H9 (cell line): ENCODE measurements at regions not wholly inside any gene's neighbourhood (a gene's known extent, or its start where the extent isn't known, plus 50 kb on each side); places are given as distances from the start of the nearest gene placed in this dataset.
"Not testable (repeated sequence)": the region's sequence is repeated elsewhere in the genome, so short reads cannot be mapped to it uniquely, and the experiment has no call there.

Source experiments
- DNase-seq: peaks from one replicate; pipeline ENCODE4 v3.0.0-alpha.2; 2017
- H2AFZ ChIP-seq: one replicate; pipeline ENCODE4 v1.6.1; 2013; ENCODE audit warnings: mild to moderate bottlenecking, low read length, control low read depth, moderate library complexity
- H2AK5ac ChIP-seq: 2 replicates; pipeline ENCODE4 v1.6.1; 2013; ENCODE audit warnings: low read length, control low read depth, mixed read lengths; ENCODE audit not compliant: insufficient read length
- H2BK120ac ChIP-seq: one replicate; pipeline ENCODE4 v1.6.1; 2013; ENCODE audit warnings: low read depth, mild to moderate bottlenecking, low read length, control low read depth, inconsistent platforms; ENCODE audit not compliant: poor library complexity, severe bottlenecking
- H2BK12ac ChIP-seq: 2 replicates; pipeline ENCODE4 v1.6.1; 2013; ENCODE audit warnings: low read length, control low read depth, mixed read lengths, low read depth; ENCODE audit not compliant: insufficient read length
- H2BK15ac ChIP-seq: 2 replicates; pipeline ENCODE4 v1.6.1; 2013; ENCODE audit warnings: low read depth, low read length, control low read depth
- H2BK20ac ChIP-seq: one replicate; pipeline ENCODE4 v1.6.1; 2013; ENCODE audit warnings: low read depth, mild to moderate bottlenecking, low read length, control low read depth, inconsistent platforms; ENCODE audit not compliant: poor library complexity, severe bottlenecking
- H2BK5ac ChIP-seq: 2 replicates; pipeline ENCODE4 v1.6.1; 2013; ENCODE audit warnings: low read length, control low read depth, mixed read lengths; ENCODE audit not compliant: insufficient read length
- H3K14ac ChIP-seq: 2 replicates; pipeline ENCODE4 v1.6.1; 2013; ENCODE audit warnings: low read length, control low read depth; ENCODE audit not compliant: insufficient read depth
- H3K18ac ChIP-seq: 2 replicates; pipeline ENCODE4 v1.6.1; 2013; ENCODE audit warnings: low read depth, mild to moderate bottlenecking, mixed read lengths, low read length, control low read depth; ENCODE audit not compliant: insufficient read length
- H3K23ac ChIP-seq: 2 replicates; pipeline ENCODE4 v1.6.1; 2013; ENCODE audit warnings: low read length, control low read depth, mixed read lengths, low read depth; ENCODE audit not compliant: insufficient read length
- H3K23me2 ChIP-seq: 2 replicates; pipeline ENCODE4 v1.6.1; 2013; ENCODE audit warnings: low read depth, mild to moderate bottlenecking, mixed read lengths, low read length, control low read depth; ENCODE audit not compliant: insufficient read length, poor library complexity, severe bottlenecking
- H3K27ac ChIP-seq: 2 replicates; pipeline ENCODE4 v1.5.1; 2013; ENCODE audit warnings: low read length, control low read depth, mixed read lengths, low read depth; ENCODE audit not compliant: insufficient read length
- H3K27me3 ChIP-seq: 2 replicates; pipeline ENCODE4 v1.6.1; 2013; ENCODE audit warnings: low read length, control low read depth, inconsistent platforms; ENCODE audit not compliant: insufficient read depth
- H3K4ac ChIP-seq: 2 replicates; pipeline ENCODE4 v1.6.1; 2013; ENCODE audit warnings: low read depth, mild to moderate bottlenecking, control low read depth, inconsistent platforms, low read length, moderate library complexity
- H3K4me1 ChIP-seq: 2 replicates; pipeline ENCODE4 v1.6.1; 2013; ENCODE audit warnings: low read length, control low read depth, inconsistent platforms; ENCODE audit not compliant: insufficient read depth
- H3K4me2 ChIP-seq: 2 replicates; pipeline ENCODE4 v1.6.1; 2013; ENCODE audit warnings: low read length, control low read depth, mixed read lengths; ENCODE audit not compliant: insufficient read length, insufficient read depth
- H3K56ac ChIP-seq: 2 replicates; pipeline ENCODE4 v1.6.1; 2013; ENCODE audit warnings: low read depth, mild to moderate bottlenecking, mixed read lengths, low read length, control low read depth; ENCODE audit not compliant: insufficient read length
- H3K79me1 ChIP-seq: 2 replicates; pipeline ENCODE4 v1.6.1; 2013; ENCODE audit warnings: low read depth, mild to moderate bottlenecking, moderate library complexity, low read length, control low read depth, inconsistent platforms; ENCODE audit not compliant: insufficient read depth, poor library complexity, severe bottlenecking
- H3K79me2 ChIP-seq: 2 replicates; pipeline ENCODE4 v1.6.1; 2013; ENCODE audit warnings: low read length, control low read depth, inconsistent platforms; ENCODE audit not compliant: insufficient read depth
- H3K9ac ChIP-seq: 2 replicates; pipeline ENCODE4 v1.6.1; 2013; ENCODE audit warnings: low read length, control low read depth, mixed read lengths; ENCODE audit not compliant: insufficient read length; ENCODE audit errors: extremely low read depth
- H3K9me3 ChIP-seq: one replicate; pipeline ENCODE4 v1.6.1; 2013; ENCODE audit warnings: low read depth, low read length, inconsistent platforms; ENCODE audit not compliant: control insufficient read depth
- H3T11ph ChIP-seq: one replicate; pipeline ENCODE4 v1.6.1; 2013; ENCODE audit warnings: mild to moderate bottlenecking, low read length, control low read depth, inconsistent platforms
- H4K20me1 ChIP-seq: one replicate; pipeline ENCODE4 v1.6.1; 2013; ENCODE audit not compliant: control insufficient read depth, insufficient read length, insufficient read depth
- H4K5ac ChIP-seq: 2 replicates; pipeline ENCODE4 v1.6.1; 2013; ENCODE audit warnings: low read depth, mild to moderate bottlenecking, mixed read lengths, low read length, control low read depth; ENCODE audit not compliant: insufficient read length
- H4K8ac ChIP-seq: replicated peaks from 2 replicates; pipeline ENCODE4 v1.6.1; 2013; ENCODE audit warnings: low read length, control low read depth, mixed read lengths, low read depth; ENCODE audit not compliant: insufficient read length
- H4K91ac ChIP-seq: 2 replicates; pipeline ENCODE4 v1.6.1; 2013; ENCODE audit warnings: low read depth, mild to moderate bottlenecking, moderate library complexity, mixed read lengths, low read length, control low read depth; ENCODE audit not compliant: insufficient read length
- H3K27ac Mint-ChIP-seq, 3 experiments: 2 replicates in 2 of 3; 3 replicates in 1 of 3; pipeline ENCODE4 v1.8.0; 2020 to 2021; ENCODE audit warnings: mixed read lengths in 3 of 3, mild to moderate bottlenecking in 1 of 3, moderate library complexity in 1 of 3
- H3K27me3 Mint-ChIP-seq: 2 replicates; pipeline ENCODE4 v1.8.0; 2021; ENCODE audit warnings: low read depth, mild to moderate bottlenecking, moderate library complexity, mixed read lengths
- H3K36me3 Mint-ChIP-seq, 3 experiments: 2 replicates in 2 of 3; 3 replicates in 1 of 3; pipeline ENCODE4 v1.8.0; 2020 to 2021; ENCODE audit warnings: low read depth in 3 of 3, mixed read lengths in 3 of 3; ENCODE audit not compliant: insufficient read depth in 1 of 3
- H3K4me1 Mint-ChIP-seq, 2 experiments: 2 replicates each; pipeline ENCODE4 v1.8.0; 2020; ENCODE audit warnings: mixed read lengths in 2 of 2
- H3K4me3 Mint-ChIP-seq, 2 experiments: 2 replicates in 1 of 2; 3 replicates in 1 of 2; pipeline ENCODE4 v1.8.0; 2020 to 2021; ENCODE audit warnings: mild to moderate bottlenecking in 2 of 2, mixed read lengths in 2 of 2, moderate library complexity in 1 of 2
- H3K9me3 Mint-ChIP-seq, 2 experiments: 2 replicates in 1 of 2; 3 replicates in 1 of 2; pipeline ENCODE4 v1.8.0; 2020; ENCODE audit warnings: mild to moderate bottlenecking in 2 of 2, mixed read lengths in 2 of 2, moderate library complexity in 1 of 2
- WGBS: extraction: QIAGEN DNeasy Blood & Tissue Kit; methylation state at CpG from one replicate; pipeline ENCODE4 v1.1.7; 2013; ENCODE audit warnings: missing lambda C conversion rate, low lambda C conversion rate, mixed read lengths; ENCODE audit not compliant: insufficient read length; ENCODE audit errors: extremely low coverage; 5-methylcytosine and 5-hydroxymethylcytosine counted together
- TF ChIP-seq, protein P1 (sequence below): fragments of 200-600 bp; sonication (generic); conservative IDR thresholded peaks from 3 replicates; pipeline ENCODE4 v1.8.0; 2021; ENCODE audit warnings: antibody characterized with exemption, mild to moderate bottlenecking

DNA sequence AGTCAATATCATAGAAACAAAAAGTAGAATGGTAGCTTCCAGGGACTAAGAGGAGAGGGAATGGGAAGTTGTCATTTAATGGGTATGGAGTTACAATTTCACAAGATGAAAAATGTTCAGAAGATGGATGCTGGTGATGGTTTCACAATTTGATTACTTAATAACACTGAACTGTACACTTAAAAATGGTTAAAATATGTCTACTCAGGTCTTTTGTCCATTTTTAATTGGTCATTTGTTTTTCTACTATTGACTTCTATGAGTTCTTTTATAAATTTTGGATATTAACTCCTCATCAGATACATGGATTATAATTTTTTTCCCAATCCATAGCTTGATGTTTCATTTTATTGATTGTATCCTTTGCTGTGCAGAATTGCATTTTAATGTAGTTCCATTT is 275.5 kb downstream of the AKAIN1 start:
- H3K27ac Mint-ChIP-seq: no peak overlapping the region
- Histone ChIP-seq H3K56ac (no peak overlapping the region), H2BK12ac (no peak overlapping the region), H3K23me2 (no peaks in the 10 kb centered on the region), H3K4me2 (no peak overlapping the region), H2BK20ac (no peak overlapping the region), H3K4me1 (no peaks in the 10 kb centered on the region), H2AFZ (no peak overlapping the region), H3K14ac (no peak overlapping the region), H3T11ph (no peak overlapping the region), H4K5ac (no peak overlapping the region), H3K27ac (no peak overlapping the region), H4K91ac (no peak overlapping the region), H3K23ac (no peak overlapping the region), H3K9me3 (no peaks in the 10 kb centered on the region), H2AK5ac (no peak overlapping the region), H3K27me3 (no peaks in the 10 kb centered on the region), H2BK15ac (no peak overlapping the region), H3K9ac (no peak overlapping the region), H2BK5ac (no peak overlapping the region), H3K18ac (no peak overlapping the region), H3K79me1 (no peaks in the 10 kb centered on the region), H4K20me1 (no peaks in the 10 kb centered on the region), H4K8ac (no peak overlapping the region), H2BK120ac (no peak overlapping the region), H3K4ac (no peak overlapping the region), H3K79me2 (no peaks in the 10 kb centered on the region)
- H3K36me3 Mint-ChIP-seq: peaks cover 6 to 18% (median 8%) of the 10 kb centered on the region in 3 experiments; a peak in 6 of 7 replicates
- TF ChIP-seq, protein P1, sequence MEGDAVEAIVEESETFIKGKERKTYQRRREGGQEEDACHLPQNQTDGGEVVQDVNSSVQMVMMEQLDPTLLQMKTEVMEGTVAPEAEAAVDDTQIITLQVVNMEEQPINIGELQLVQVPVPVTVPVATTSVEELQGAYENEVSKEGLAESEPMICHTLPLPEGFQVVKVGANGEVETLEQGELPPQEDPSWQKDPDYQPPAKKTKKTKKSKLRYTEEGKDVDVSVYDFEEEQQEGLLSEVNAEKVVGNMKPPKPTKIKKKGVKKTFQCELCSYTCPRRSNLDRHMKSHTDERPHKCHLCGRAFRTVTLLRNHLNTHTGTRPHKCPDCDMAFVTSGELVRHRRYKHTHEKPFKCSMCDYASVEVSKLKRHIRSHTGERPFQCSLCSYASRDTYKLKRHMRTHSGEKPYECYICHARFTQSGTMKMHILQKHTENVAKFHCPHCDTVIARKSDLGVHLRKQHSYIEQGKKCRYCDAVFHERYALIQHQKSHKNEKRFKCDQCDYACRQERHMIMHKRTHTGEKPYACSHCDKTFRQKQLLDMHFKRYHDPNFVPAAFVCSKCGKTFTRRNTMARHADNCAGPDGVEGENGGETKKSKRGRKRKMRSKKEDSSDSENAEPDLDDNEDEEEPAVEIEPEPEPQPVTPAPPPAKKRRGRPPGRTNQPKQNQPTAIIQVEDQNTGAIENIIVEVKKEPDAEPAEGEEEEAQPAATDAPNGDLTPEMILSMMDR: no peak
- no peak for DNase-seq
- peaks cover 10 to 15% of the 10 kb centered on the region in 2 experiments; a peak in 3 of 4 replicates for H3K4me1 Mint-ChIP-seq
- H3K4me3 Mint-ChIP-seq: no peak overlapping the region
- H3K9me3 Mint-ChIP-seq: peaks cover 6 to 7% of the 10 kb centered on the region in 2 experiments; a peak in 4 of 5 replicates
- no peaks in the 10 kb centered on the region for H3K27me3 Mint-ChIP-seq

DNA sequence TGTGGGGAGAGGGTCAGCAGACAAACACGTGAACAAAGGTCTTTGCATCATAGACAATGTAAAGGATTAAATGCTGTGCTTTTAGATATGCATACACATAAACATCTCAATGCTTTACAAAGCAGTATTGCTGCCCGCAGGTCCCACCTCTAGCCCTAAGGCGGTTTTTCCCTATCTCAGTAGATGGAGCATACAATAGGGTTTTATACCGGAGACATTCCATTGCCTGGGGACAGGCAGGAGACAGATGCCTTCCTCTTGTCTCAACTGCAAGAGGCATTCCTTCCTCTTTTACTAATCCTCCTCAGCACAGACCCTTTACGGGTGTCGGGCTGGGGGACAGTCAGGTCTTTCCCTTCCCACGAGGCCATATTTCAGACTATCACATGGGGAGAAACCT is 279.5 kb downstream of the AKAIN1 start:
- H2BK120ac ChIP-seq, DNase-seq, H2BK20ac ChIP-seq, H3K23ac ChIP-seq, H3K4me1 ChIP-seq, H3K27ac ChIP-seq, H3K14ac ChIP-seq, H3K23me2 ChIP-seq, H3K9me3 ChIP-seq, H3K9ac ChIP-seq, H2BK12ac ChIP-seq, H3K4ac ChIP-seq, H4K5ac ChIP-seq, H4K91ac ChIP-seq, H3K27me3 ChIP-seq, H4K20me1 ChIP-seq, H3K79me2 ChIP-seq, H2AFZ ChIP-seq, H3K56ac ChIP-seq, H4K8ac ChIP-seq, H3K79me1 ChIP-seq, H3K27ac Mint-ChIP-seq, H3K4me2 ChIP-seq, H2BK15ac ChIP-seq, H3K27me3 Mint-ChIP-seq, H2BK5ac ChIP-seq, H3K18ac ChIP-seq, H2AK5ac ChIP-seq, H3T11ph ChIP-seq, H3K4me3 Mint-ChIP-seq: not testable (repeated sequence)
- peaks cover 8 to 33% (median 16%) of the 10 kb centered on the region in 3 experiments; a peak in 6 of 7 replicates for H3K36me3 Mint-ChIP-seq
- H3K4me1 Mint-ChIP-seq: peaks cover 10 to 16% of the 10 kb centered on the region in 2 experiments; a peak in 3 of 4 replicates
- WGBS: no CpG with 5 or more reads among the region's 7 CpGs
- peaks cover 8 to 10% of the 10 kb centered on the region in 2 experiments; a peak in 3 of 5 replicates for H3K9me3 Mint-ChIP-seq
